ENCODE measurements at regions not wholly inside any gene's neighbourhood (a gene's known extent, or its start where the extent isn't known, plus 50 kb on each side); places are given as distances from the start of the nearest gene placed in this dataset.

DNA sequence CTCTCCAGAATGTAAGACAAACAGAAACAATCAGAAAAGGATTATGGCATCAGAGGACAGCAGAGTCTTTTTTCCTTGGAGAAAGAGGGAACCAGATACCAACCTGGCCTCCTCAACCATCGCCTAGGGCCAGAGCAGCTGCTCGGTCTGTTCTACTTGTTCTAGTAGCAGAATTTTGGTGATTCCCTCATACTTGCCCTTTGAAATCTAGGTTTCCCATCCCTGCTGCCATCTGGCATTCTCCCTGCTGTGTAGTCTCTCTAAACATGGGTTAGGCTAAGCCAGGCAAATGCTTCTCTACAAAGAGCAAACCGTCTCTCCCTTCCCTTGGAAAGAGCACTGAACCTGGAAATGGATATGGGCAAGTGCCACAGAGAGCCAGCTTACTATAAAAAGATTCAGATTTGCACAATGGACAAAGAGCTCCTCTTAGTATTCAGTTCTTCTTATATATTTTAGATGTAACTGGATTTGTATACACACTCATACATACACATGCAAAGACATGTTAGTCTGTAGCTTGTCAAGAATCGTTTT is 208.6 kb upstream of the ST6GAL2 start:
- TF ChIP-seq EZH2 (IDR thresholded peaks at IDR 0.05; ENCODE audit: borderline replicate concordance, insufficient read depth, low read depth, low read length, poor library complexity, severe bottlenecking), result no peak
- TF ChIP-seq, protein P1, sequence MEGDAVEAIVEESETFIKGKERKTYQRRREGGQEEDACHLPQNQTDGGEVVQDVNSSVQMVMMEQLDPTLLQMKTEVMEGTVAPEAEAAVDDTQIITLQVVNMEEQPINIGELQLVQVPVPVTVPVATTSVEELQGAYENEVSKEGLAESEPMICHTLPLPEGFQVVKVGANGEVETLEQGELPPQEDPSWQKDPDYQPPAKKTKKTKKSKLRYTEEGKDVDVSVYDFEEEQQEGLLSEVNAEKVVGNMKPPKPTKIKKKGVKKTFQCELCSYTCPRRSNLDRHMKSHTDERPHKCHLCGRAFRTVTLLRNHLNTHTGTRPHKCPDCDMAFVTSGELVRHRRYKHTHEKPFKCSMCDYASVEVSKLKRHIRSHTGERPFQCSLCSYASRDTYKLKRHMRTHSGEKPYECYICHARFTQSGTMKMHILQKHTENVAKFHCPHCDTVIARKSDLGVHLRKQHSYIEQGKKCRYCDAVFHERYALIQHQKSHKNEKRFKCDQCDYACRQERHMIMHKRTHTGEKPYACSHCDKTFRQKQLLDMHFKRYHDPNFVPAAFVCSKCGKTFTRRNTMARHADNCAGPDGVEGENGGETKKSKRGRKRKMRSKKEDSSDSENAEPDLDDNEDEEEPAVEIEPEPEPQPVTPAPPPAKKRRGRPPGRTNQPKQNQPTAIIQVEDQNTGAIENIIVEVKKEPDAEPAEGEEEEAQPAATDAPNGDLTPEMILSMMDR (IDR thresholded peaks at IDR 0.05), result no peak
- H3K4me2 ChIP-seq (replicated peaks; ENCODE audit: low read depth, low read length, poor library complexity, severe bottlenecking), result no peak overlapping the region
- no peaks in the 10 kb centered on the region for H3K27me3 ChIP-seq (replicated peaks in 1 of 4; ENCODE audit: control extremely low read depth in 1 of 4, control insufficient read depth in 3 of 4, insufficient read depth in 4 of 4, low read length in 3 of 4)
- WGBS (ENCODE audit: insufficient coverage), result 80% methylated on average over 4 of the region's 4 CpGs
- POLR2A ChIA-PET, result no interaction called here
- no peaks in the 10 kb centered on the region for H3K36me3 ChIP-seq (replicated peaks in 1 of 2; ENCODE audit: control extremely low read depth in 1 of 2, control insufficient read depth in 1 of 2, extremely low read depth in 1 of 2, insufficient read depth in 2 of 2, low read length in 1 of 2)
- H3K4me3 ChIP-seq (ENCODE audit: control extremely low read depth in 1 of 5, extremely low read depth in 1 of 5, insufficient read depth in 1 of 5, low read depth in 2 of 5, low read length in 4 of 5), result no peak overlapping the region
- Mint-ChIP-seq H3K4me3 (no peak overlapping the region), H3K4me1 (no peaks in the 10 kb centered on the region), H3K27me3 (no peaks in the 10 kb centered on the region), H3K27ac (no peak overlapping the region), H3K9me3 (ENCODE audit: insufficient read depth) (peaks cover 4% of the 10 kb centered on the region)
- ATAC-seq (ENCODE audit: low read depth), result no peak
- H2AFZ ChIP-seq (ENCODE audit: insufficient read depth, low read depth, low read length, poor library complexity, severe bottlenecking), result no peak overlapping the region
- no peak overlapping the region for H3K9ac ChIP-seq (ENCODE audit: low read length)
- intact Hi-C loops (cut with micrococcal nuclease), result no loop called here
- no peak for DNase-seq
- H3K79me2 ChIP-seq (ENCODE audit: control insufficient read depth, insufficient read depth, low read length), result no peaks in the 10 kb centered on the region
- no peaks in the 10 kb centered on the region for H3K4me1 ChIP-seq (ENCODE audit: control insufficient read depth in 2 of 2, insufficient read depth in 2 of 2, low read length in 2 of 2)
- H4K20me1 ChIP-seq (ENCODE audit: control insufficient read depth, insufficient read depth, low read length, poor library complexity, severe bottlenecking), result no peaks in the 10 kb centered on the region
- CTCF ChIA-PET, result interaction anchor here (1.1 kb wide), 1 partner anchor 9 kb away, joined by 3 read pairs; no protein-coding TSS in a partner anchor
- no peak overlapping the region for H3K27ac ChIP-seq (ENCODE audit: low read length in 2 of 2)
- peaks cover 0 to 3% (median 0%) of the 10 kb centered on the region in 3 donors for H3K9me3 ChIP-seq (ENCODE audit: control extremely low read depth in 1 of 3, control insufficient read depth in 2 of 3, insufficient read depth in 1 of 3, low read length in 2 of 3)

DNA sequence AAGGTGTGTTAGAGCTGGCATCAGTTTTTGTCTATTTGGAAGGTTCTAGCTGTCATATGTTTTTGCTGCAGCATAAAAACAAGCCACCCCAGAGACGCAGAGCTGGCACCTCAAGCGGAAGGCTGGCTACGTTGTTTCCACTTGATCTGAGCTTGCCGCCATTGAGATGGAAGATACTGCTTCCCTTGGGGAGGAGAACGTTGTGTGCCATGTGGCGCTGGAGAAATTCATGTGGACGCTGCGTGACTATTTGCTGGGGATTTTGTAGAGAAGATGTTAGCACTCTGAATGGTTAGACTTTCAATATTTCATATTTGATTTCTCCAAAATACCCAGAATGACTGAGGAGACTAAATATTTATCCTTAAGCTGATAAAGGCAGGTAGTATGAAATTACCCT is 216.2 kb upstream of the ST6GAL2 start:
- H3K4me1 Mint-ChIP-seq, result no peaks in the 10 kb centered on the region
- 93% methylated on average over 4 of the region's 8 CpGs for WGBS (ENCODE audit: insufficient coverage)

More for the DNA sequence above, 216.2 kb upstream of the ST6GAL2 start:
- Mint-ChIP-seq H3K4me3 (no peak overlapping the region), H3K27me3 (no peaks in the 10 kb centered on the region), H3K9me3 (ENCODE audit: insufficient read depth) (peaks cover 10% of the 10 kb centered on the region), H3K27ac (no peak overlapping the region)
- DNase-seq (no peak), ATAC-seq (ENCODE audit: low read depth) (no peak)
- CTCF ChIA-PET, result no interaction called here
- H3K4me2 ChIP-seq (replicated peaks; ENCODE audit: low read depth, low read length, poor library complexity, severe bottlenecking), result no peak overlapping the region
- H3K4me1 ChIP-seq (ENCODE audit: control insufficient read depth in 2 of 2, insufficient read depth in 2 of 2, low read length in 2 of 2), result no peaks in the 10 kb centered on the region
- H4K20me1 ChIP-seq (ENCODE audit: control insufficient read depth, insufficient read depth, low read length, poor library complexity, severe bottlenecking), result no peaks in the 10 kb centered on the region
- H3K79me2 ChIP-seq (ENCODE audit: control insufficient read depth, insufficient read depth, low read length), result no peaks in the 10 kb centered on the region
- TF ChIP-seq, protein P1 (IDR thresholded peaks at IDR 0.05), result no peak
- TF ChIP-seq EZH2 (IDR thresholded peaks at IDR 0.05; ENCODE audit: borderline replicate concordance, insufficient read depth, low read depth, low read length, poor library complexity, severe bottlenecking), result no peak
- intact Hi-C loops (cut with micrococcal nuclease), result no loop called here
- no peaks in the 10 kb centered on the region for H3K27me3 ChIP-seq (replicated peaks in 1 of 4; ENCODE audit: control extremely low read depth in 1 of 4, control insufficient read depth in 3 of 4, insufficient read depth in 4 of 4, low read length in 3 of 4)
- no peaks in the 10 kb centered on the region for H3K9me3 ChIP-seq (ENCODE audit: control extremely low read depth in 1 of 3, control insufficient read depth in 2 of 3, insufficient read depth in 1 of 3, low read length in 2 of 3)
- H3K27ac ChIP-seq (ENCODE audit: low read length in 2 of 2), result no peak overlapping the region
- H3K4me3 ChIP-seq (ENCODE audit: control extremely low read depth in 1 of 5, extremely low read depth in 1 of 5, insufficient read depth in 1 of 5, low read depth in 2 of 5, low read length in 4 of 5), result no peak overlapping the region
- no peak overlapping the region for H3K9ac ChIP-seq (ENCODE audit: low read length)
- H3K36me3 ChIP-seq (replicated peaks in 1 of 2; ENCODE audit: control extremely low read depth in 1 of 2, control insufficient read depth in 1 of 2, extremely low read depth in 1 of 2, insufficient read depth in 2 of 2, low read length in 1 of 2), result no peaks in the 10 kb centered on the region
- H2AFZ ChIP-seq (ENCODE audit: insufficient read depth, low read depth, low read length, poor library complexity, severe bottlenecking), result no peak overlapping the region
- POLR2A ChIA-PET, result no interaction called here

Measured in B cell (primary cell).